Liver (tissue), 8 donors: ENCODE measurements at regions not wholly inside any gene's neighbourhood (a gene's known extent, or its start where the extent isn't known, plus 50 kb on each side); places are given as distances from the start of the nearest gene placed in this dataset.

Source experiments
- DNase-seq: peaks from one replicate; pipeline ENCODE4 v3.0.0-alpha.2; 2017; ENCODE audit warnings: low spot score
- H3K27ac ChIP-seq, 2 donors: one replicate each; pipeline ENCODE4 v1.7.0; 2013; ENCODE audit warnings: inconsistent platforms in 2 of 2, low read length in 2 of 2, control low read depth in 1 of 2, low read depth in 1 of 2, mild to moderate bottlenecking in 1 of 2
- H3K27me3 ChIP-seq, 4 donors: one replicate each; pipeline versions ENCODE4 v1.6.1 to v1.7.0; 2013; ENCODE audit warnings: low read length in 3 of 4, inconsistent platforms in 1 of 4, mild to moderate bottlenecking in 1 of 4, moderate library complexity in 1 of 4; ENCODE audit not compliant: control insufficient read depth in 4 of 4, insufficient read depth in 4 of 4
- H3K36me3 ChIP-seq, 4 donors: one replicate each; pipeline versions ENCODE4 v1.6.1 to v1.7.0; 2013; ENCODE audit warnings: low read length in 3 of 4, mild to moderate bottlenecking in 3 of 4, low read depth in 1 of 4, moderate library complexity in 1 of 4; ENCODE audit not compliant: control insufficient read depth in 4 of 4, insufficient read depth in 3 of 4
- H3K4me1 ChIP-seq, 4 donors: one replicate each; pipeline versions ENCODE4 v1.6.1 to v1.7.0; 2013; ENCODE audit warnings: low read length in 3 of 4, mild to moderate bottlenecking in 3 of 4, moderate library complexity in 1 of 4; ENCODE audit not compliant: control insufficient read depth in 4 of 4, insufficient read depth in 4 of 4
- H3K4me3 ChIP-seq, 3 donors: one replicate each; pipeline versions ENCODE4 v1.6.1 to v1.7.0; 2013; ENCODE audit warnings: low read length in 3 of 3, control low read depth in 1 of 3, low read depth in 1 of 3, mild to moderate bottlenecking in 1 of 3
- H3K9ac ChIP-seq, 2 donors: one replicate each; pipeline ENCODE4 v1.7.0; 2013; ENCODE audit warnings: low read length in 2 of 2, mild to moderate bottlenecking in 2 of 2, moderate library complexity in 2 of 2, control low read depth in 1 of 2, low read depth in 1 of 2
- H3K9me3 ChIP-seq, 4 donors: one replicate each; pipeline versions ENCODE4 v1.6.1 to v1.7.0; 2013; ENCODE audit warnings: low read length in 3 of 4; ENCODE audit not compliant: control insufficient read depth in 4 of 4
- EGR1 ChIP-seq, 2 donors: IDR thresholded peaks; 2 replicates each; pipeline ENCODE4 v1.6.1; 2016 to 2018; ENCODE audit warnings: antibody characterized with exemption in 2 of 2, low read depth in 2 of 2
- FOXA1 ChIP-seq: IDR thresholded peaks from 2 replicates; pipeline ENCODE4 v1.6.1; 2016; ENCODE audit warnings: antibody characterized with exemption
- FOXA2 ChIP-seq: IDR thresholded peaks from 2 replicates; pipeline ENCODE4 v1.6.1; 2016; ENCODE audit warnings: antibody characterized with exemption
- GABPA ChIP-seq, 2 donors: IDR thresholded peaks in 1 of 2; conservative IDR thresholded peaks in 1 of 2; 2 replicates each; pipeline ENCODE4 v1.6.1; 2016; ENCODE audit warnings: antibody characterized with exemption in 2 of 2, mild to moderate bottlenecking in 1 of 2, moderate library complexity in 1 of 2
- HNF4A ChIP-seq, 2 donors: conservative IDR thresholded peaks; 2 replicates each; pipeline ENCODE4 v1.6.1; 2016; ENCODE audit warnings: antibody characterized with exemption in 2 of 2, mild to moderate bottlenecking in 2 of 2
- HNF4G ChIP-seq: IDR thresholded peaks from 2 replicates; pipeline ENCODE4 v1.6.1; 2016; ENCODE audit warnings: antibody characterized with exemption
- JUND ChIP-seq, 2 donors: IDR thresholded peaks; 2 replicates each; pipeline ENCODE4 v1.6.1; 2016; ENCODE audit warnings: antibody characterized with exemption in 2 of 2
- NR2F2 ChIP-seq: IDR thresholded peaks from 2 replicates; pipeline ENCODE4 v1.6.1; 2016; ENCODE audit warnings: antibody characterized with exemption
- RAD21 ChIP-seq, 2 donors: IDR thresholded peaks; 2 replicates each; pipeline ENCODE4 v1.6.1; 2016; ENCODE audit warnings: antibody characterized with exemption in 2 of 2, mild to moderate bottlenecking in 2 of 2
- RXRA ChIP-seq, 2 donors: IDR thresholded peaks; 2 replicates each; pipeline ENCODE4 v1.6.1; 2017 to 2018; ENCODE audit warnings: antibody characterized with exemption in 2 of 2, mild to moderate bottlenecking in 1 of 2
- SP1 ChIP-seq: IDR thresholded peaks from 2 replicates; pipeline ENCODE4 v1.6.1; 2018; ENCODE audit warnings: antibody characterized with exemption, mild to moderate bottlenecking
- TAF1 ChIP-seq: conservative IDR thresholded peaks from 2 replicates; pipeline ENCODE4 v1.6.1; 2016; ENCODE audit warnings: antibody characterized with exemption, mild to moderate bottlenecking
- YY1 ChIP-seq: IDR thresholded peaks from 2 replicates; pipeline ENCODE4 v1.6.1; 2016; ENCODE audit warnings: antibody characterized with exemption, mild to moderate bottlenecking
- WGBS: extraction: QIAGEN DNeasy Blood & Tissue Kit; methylation state at CpG from one replicate; pipeline ENCODE4 v1.1.7; 2013; 5-methylcytosine and 5-hydroxymethylcytosine counted together
- TF ChIP-seq, protein P1 (sequence below): IDR thresholded peaks from 2 replicates; pipeline ENCODE4 v1.6.1; 2016; ENCODE audit warnings: antibody characterized with exemption
- TF ChIP-seq, protein P2 (sequence below): IDR thresholded peaks from 2 replicates; pipeline ENCODE4 v1.6.1; 2016; ENCODE audit warnings: antibody characterized with exemption
- TF ChIP-seq, protein P3 (sequence below): IDR thresholded peaks from 2 replicates; pipeline ENCODE4 v1.6.1; 2016; ENCODE audit warnings: antibody characterized with exemption, mild to moderate bottlenecking
- TF ChIP-seq, protein P4 (sequence below): fragments of 150-350 bp; IDR thresholded peaks from 2 replicates; pipeline ENCODE4 v1.5.1; 2017; ENCODE audit warnings: improper control_type of control experiment, low read depth, low read length; ENCODE audit not compliant: missing input control
- TF ChIP-seq, protein P5 (sequence below): IDR thresholded peaks from 2 replicates; pipeline ENCODE4 v1.6.1; 2016; ENCODE audit warnings: antibody characterized with exemption
- donor health status: healthy.
- donor health status: healthy.
- donor health status: healthy.
- donor health status: healthy.
- donor health status: healthy.

DNA sequence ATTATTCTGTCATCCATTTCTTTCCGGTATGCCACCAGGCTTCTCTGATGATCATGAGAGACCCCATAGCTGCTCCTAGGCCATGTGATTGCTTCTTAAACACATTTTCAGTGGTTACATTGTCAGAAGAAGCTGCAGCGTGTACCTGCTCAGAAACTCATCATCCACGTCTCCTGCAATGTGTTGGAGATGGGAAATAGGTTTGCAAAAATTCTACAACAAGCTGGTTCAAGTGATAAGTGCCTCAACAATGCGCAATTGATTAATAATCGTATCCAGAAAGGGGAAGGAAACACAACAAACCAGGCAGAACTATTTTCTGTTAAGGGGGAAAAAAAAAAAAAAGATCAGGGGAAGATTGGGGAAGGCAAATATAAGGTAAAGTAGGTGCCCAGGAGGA, 75.7 kb upstream of the THUMPD2 start:
- Histone ChIP-seq H3K4me3 (no peak overlapping the region), H3K4me1 (no peaks in the 10 kb centered on the region), H3K9me3 (no peaks in the 10 kb centered on the region), H3K27me3 (no peaks in the 10 kb centered on the region), H3K36me3 (no peaks in the 10 kb centered on the region), H3K27ac (no peak overlapping the region), H3K9ac (no peak overlapping the region)
- TF ChIP-seq SP1 (no peak), RXRA (IDR thresholded peaks at IDR 0.05) (no peak), FOXA2 (no peak), EGR1 (IDR thresholded peaks at IDR 0.05; ENCODE audit: low read depth in 2 of 2) (no peak), JUND (IDR thresholded peaks at IDR 0.05) (no peak), HNF4G (no peak), HNF4A (conservative IDR thresholded peaks at IDR 0.05) (no peak), FOXA1 (no peak), TAF1 (no peak), NR2F2 (no peak), YY1 (no peak), GABPA (IDR thresholded peaks at IDR 0.05 in 1 of 2, conservative IDR thresholded peaks at IDR 0.05 in 1 of 2) (no peak), RAD21 (IDR thresholded peaks at IDR 0.05) (no peak)
- TF ChIP-seq, protein P1, sequence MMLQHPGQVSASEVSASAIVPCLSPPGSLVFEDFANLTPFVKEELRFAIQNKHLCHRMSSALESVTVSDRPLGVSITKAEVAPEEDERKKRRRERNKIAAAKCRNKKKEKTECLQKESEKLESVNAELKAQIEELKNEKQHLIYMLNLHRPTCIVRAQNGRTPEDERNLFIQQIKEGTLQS, result no peak
- TF ChIP-seq, protein P2, sequence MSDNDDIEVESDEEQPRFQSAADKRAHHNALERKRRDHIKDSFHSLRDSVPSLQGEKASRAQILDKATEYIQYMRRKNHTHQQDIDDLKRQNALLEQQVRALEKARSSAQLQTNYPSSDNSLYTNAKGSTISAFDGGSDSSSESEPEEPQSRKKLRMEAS, result no peak
- TF ChIP-seq, protein P3, sequence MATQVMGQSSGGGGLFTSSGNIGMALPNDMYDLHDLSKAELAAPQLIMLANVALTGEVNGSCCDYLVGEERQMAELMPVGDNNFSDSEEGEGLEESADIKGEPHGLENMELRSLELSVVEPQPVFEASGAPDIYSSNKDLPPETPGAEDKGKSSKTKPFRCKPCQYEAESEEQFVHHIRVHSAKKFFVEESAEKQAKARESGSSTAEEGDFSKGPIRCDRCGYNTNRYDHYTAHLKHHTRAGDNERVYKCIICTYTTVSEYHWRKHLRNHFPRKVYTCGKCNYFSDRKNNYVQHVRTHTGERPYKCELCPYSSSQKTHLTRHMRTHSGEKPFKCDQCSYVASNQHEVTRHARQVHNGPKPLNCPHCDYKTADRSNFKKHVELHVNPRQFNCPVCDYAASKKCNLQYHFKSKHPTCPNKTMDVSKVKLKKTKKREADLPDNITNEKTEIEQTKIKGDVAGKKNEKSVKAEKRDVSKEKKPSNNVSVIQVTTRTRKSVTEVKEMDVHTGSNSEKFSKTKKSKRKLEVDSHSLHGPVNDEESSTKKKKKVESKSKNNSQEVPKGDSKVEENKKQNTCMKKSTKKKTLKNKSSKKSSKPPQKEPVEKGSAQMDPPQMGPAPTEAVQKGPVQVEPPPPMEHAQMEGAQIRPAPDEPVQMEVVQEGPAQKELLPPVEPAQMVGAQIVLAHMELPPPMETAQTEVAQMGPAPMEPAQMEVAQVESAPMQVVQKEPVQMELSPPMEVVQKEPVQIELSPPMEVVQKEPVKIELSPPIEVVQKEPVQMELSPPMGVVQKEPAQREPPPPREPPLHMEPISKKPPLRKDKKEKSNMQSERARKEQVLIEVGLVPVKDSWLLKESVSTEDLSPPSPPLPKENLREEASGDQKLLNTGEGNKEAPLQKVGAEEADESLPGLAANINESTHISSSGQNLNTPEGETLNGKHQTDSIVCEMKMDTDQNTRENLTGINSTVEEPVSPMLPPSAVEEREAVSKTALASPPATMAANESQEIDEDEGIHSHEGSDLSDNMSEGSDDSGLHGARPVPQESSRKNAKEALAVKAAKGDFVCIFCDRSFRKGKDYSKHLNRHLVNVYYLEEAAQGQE, result no peak
- TF ChIP-seq, protein P4, sequence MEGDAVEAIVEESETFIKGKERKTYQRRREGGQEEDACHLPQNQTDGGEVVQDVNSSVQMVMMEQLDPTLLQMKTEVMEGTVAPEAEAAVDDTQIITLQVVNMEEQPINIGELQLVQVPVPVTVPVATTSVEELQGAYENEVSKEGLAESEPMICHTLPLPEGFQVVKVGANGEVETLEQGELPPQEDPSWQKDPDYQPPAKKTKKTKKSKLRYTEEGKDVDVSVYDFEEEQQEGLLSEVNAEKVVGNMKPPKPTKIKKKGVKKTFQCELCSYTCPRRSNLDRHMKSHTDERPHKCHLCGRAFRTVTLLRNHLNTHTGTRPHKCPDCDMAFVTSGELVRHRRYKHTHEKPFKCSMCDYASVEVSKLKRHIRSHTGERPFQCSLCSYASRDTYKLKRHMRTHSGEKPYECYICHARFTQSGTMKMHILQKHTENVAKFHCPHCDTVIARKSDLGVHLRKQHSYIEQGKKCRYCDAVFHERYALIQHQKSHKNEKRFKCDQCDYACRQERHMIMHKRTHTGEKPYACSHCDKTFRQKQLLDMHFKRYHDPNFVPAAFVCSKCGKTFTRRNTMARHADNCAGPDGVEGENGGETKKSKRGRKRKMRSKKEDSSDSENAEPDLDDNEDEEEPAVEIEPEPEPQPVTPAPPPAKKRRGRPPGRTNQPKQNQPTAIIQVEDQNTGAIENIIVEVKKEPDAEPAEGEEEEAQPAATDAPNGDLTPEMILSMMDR, result no peak
- TF ChIP-seq, protein P5, sequence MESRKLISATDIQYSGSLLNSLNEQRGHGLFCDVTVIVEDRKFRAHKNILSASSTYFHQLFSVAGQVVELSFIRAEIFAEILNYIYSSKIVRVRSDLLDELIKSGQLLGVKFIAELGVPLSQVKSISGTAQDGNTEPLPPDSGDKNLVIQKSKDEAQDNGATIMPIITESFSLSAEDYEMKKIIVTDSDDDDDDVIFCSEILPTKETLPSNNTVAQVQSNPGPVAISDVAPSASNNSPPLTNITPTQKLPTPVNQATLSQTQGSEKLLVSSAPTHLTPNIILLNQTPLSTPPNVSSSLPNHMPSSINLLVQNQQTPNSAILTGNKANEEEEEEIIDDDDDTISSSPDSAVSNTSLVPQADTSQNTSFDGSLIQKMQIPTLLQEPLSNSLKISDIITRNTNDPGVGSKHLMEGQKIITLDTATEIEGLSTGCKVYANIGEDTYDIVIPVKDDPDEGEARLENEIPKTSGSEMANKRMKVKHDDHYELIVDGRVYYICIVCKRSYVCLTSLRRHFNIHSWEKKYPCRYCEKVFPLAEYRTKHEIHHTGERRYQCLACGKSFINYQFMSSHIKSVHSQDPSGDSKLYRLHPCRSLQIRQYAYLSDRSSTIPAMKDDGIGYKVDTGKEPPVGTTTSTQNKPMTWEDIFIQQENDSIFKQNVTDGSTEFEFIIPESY, result no peak
- no peak for DNase-seq
- 75% methylated on average over 5 of the region's 5 CpGs for WGBS

DNA sequence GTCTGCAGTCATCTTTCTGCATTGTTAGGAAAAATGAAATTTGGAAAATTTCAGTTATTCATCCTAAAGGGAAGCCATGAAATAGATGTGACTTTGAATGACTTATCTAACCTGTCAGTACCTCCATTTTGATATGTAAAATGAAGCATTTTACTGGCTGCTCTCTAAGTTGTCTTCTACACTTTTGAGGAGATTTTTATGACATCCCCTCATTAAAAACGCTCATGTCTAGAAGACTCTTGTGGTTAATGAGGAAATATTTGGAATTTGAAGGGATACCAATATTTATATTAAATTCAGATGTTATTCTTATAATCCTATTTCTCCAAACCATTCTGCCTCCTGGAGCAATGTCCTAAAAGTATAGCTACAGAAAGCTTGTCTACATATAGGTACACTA, 73.8 kb upstream of the THUMPD2 start:
- WGBS, result 85% methylated on average over 1 of the region's 1 CpG
- no peaks in the 10 kb centered on the region for H3K27me3 ChIP-seq
- no peaks in the 10 kb centered on the region for H3K4me1 ChIP-seq
- H3K9ac ChIP-seq, result no peak overlapping the region
- no peaks in the 10 kb centered on the region for H3K9me3 ChIP-seq
- TF ChIP-seq FOXA1 (no peak), TAF1 (no peak), YY1 (no peak), HNF4G (no peak), SP1 (no peak), NR2F2 (no peak), RAD21 (IDR thresholded peaks at IDR 0.05) (no peak), JUND (IDR thresholded peaks at IDR 0.05) (no peak), EGR1 (IDR thresholded peaks at IDR 0.05; ENCODE audit: low read depth in 2 of 2) (no peak), GABPA (IDR thresholded peaks at IDR 0.05 in 1 of 2, conservative IDR thresholded peaks at IDR 0.05 in 1 of 2) (no peak)
- TF ChIP-seq, protein P2, result no peak
- TF ChIP-seq, protein P4, result no peak
- TF ChIP-seq, protein P1, result no peak
- H3K36me3 ChIP-seq, result no peaks in the 10 kb centered on the region
- H3K27ac ChIP-seq, result no peak overlapping the region
- no peak overlapping the region for H3K4me3 ChIP-seq
- DNase-seq, result no peak
